AG09309 (cell line): ENCODE measurements at regions not wholly inside any gene's neighbourhood (a gene's known extent, or its start where the extent isn't known, plus 50 kb on each side); places are given as distances from the start of the nearest gene placed in this dataset.

Source experiments
- DNase-seq: peaks from one replicate; pipeline ENCODE4 v3.0.0-alpha.2; 2010; ENCODE audit warnings: low read depth
- H3K4me3 ChIP-seq: 2 replicates; pipeline ENCODE4 v1.5.1; 2011; ENCODE audit warnings: mild to moderate bottlenecking, low read depth, low read length, moderate library complexity; ENCODE audit not compliant: control insufficient read depth
- TF ChIP-seq, protein P1 (sequence below): IDR thresholded peaks from 2 replicates; pipeline ENCODE4 v1.5.1; 2011; ENCODE audit warnings: mild to moderate bottlenecking, low read depth, low read length, inconsistent platforms; ENCODE audit not compliant: insufficient read depth, control insufficient read depth; ENCODE audit errors: missing control alignments

DNA sequence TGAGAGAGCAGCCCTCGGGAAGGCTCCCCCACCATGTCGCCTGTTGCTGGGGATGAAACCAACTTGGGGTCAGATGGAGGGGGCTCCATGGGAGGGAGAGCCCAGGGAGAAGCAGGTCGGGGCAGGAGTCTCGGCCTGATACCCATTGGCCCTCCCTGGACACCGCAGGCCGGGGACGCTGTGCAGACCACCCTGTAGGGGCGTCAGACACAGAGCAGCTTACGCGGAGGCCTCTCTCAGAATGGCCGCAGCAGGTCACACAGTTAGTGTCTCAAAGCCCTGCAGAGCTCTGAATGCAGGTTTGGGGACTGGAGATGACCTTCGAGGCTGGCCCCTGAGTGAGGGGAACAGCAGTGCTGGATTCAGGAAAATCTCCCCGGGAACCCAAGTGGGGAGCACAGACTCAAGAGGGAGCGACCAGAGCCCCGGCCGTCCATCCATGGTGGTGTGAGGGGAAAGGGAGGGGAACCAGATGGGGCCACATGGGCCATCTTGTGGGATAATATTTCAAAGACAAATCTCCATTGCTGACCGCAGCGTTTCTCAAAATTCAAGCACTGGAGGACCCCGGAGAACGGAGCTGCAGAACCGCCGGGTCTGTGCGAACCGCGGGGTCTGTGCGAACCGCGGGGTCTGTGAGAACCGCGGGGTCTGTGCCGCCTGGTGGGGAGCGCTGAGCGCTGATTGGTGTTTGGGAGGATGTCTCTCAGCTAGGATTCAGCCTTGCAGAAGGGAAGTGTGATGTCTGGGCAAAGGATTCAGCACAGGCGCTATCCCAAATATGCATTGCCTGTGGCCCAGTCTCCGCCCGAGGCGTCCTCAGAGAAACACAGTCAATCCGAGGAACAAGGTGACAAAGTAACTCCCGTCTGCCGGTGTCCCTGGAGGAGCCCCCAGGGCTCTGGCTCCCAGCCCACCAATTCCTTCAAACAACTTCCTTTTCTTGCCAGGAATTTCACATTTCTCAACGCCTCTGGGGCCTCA lies 324.4 kb upstream of the RTL1 start:
- DNase-seq, result no peak
- no peak overlapping the region for H3K4me3 ChIP-seq
- TF ChIP-seq, protein P1, sequence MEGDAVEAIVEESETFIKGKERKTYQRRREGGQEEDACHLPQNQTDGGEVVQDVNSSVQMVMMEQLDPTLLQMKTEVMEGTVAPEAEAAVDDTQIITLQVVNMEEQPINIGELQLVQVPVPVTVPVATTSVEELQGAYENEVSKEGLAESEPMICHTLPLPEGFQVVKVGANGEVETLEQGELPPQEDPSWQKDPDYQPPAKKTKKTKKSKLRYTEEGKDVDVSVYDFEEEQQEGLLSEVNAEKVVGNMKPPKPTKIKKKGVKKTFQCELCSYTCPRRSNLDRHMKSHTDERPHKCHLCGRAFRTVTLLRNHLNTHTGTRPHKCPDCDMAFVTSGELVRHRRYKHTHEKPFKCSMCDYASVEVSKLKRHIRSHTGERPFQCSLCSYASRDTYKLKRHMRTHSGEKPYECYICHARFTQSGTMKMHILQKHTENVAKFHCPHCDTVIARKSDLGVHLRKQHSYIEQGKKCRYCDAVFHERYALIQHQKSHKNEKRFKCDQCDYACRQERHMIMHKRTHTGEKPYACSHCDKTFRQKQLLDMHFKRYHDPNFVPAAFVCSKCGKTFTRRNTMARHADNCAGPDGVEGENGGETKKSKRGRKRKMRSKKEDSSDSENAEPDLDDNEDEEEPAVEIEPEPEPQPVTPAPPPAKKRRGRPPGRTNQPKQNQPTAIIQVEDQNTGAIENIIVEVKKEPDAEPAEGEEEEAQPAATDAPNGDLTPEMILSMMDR, result no peak

GRCh38 chr14:101228949-101229541 lies 325.5 kb upstream of the RTL1 start:
- no peak for DNase-seq
- TF ChIP-seq, protein P1, result no peak
- no peak overlapping the region for H3K4me3 ChIP-seq

- no peak for DNase-seq
- H3K4me3 ChIP-seq, result no peak overlapping the region
- TF ChIP-seq, protein P1, result no peak
These were observed 326.1 kb upstream of the RTL1 start for GRCh38 chr14:101229666-101230065.

DNA sequence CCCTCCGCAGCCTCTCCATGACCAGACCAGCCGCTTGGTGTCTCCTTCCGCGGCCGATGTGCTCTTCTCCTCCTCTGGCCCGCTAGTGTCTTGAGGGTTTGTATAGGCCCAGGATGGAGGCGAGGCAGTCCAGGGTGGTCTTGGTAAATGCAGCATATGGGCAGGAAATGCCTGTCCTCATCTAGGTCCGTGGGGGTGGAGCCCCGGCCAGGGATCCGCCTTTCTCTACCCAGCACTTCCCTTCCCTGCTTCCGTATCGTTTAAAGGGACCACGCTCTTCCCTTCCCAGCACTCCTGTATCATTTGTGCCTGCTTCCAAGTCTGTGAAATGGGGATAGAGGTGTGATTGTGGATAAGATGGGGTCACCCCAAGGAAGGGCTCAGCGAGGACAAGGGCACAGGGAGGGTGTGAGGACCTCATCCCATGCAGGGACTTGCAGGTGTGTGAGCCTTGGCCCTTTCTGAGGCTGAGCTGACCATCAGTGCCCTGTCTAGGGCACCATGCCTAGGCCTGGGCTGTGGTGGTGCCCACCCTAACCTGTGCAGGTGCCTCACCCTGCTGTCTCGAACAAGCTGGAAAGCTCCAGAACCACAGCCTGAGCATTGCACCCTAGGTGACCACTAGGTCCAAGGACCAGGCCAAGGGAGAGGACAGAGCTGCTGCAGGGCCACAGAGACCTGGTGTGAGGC lies 326.8 kb upstream of the RTL1 start:
- TF ChIP-seq, protein P1, result no peak
- DNase-seq, result no peak
- H3K4me3 ChIP-seq, result no peak overlapping the region

DNA sequence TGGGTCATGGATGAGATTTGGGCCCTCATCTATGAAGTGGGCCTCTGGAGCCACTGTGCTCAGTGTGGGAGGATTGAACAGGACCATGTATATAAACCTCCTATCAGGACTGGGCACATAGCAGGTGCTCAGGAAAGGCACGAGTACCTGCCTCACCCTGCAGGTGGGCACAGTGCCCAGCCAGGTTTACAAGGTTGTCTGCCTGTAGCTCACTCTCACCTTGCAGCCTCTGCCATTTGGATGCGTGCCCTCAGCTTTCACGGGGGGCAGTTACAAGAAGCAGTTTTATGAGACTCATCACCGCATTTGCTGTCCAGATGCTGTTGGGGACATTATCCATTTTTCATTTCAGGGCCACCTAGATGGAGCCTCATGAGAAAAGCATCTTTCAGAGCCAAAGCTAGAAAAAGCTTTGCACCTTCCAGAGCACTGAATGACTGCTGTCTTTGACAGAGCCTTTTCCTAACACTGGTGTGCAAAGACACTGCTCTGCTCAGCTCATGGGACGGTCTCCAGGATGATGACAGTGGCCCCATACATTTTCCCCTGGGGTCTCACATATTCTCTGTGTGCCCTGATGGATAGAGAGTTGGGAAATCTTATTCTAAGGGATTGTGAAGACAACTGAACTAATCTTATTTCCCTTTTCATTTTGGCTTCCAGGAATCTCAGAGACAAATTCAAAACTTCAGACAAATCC lies 327.5 kb upstream of the RTL1 start:
- no peak for DNase-seq
- TF ChIP-seq, protein P1, result no peak
- no peak overlapping the region for H3K4me3 ChIP-seq

DNA sequence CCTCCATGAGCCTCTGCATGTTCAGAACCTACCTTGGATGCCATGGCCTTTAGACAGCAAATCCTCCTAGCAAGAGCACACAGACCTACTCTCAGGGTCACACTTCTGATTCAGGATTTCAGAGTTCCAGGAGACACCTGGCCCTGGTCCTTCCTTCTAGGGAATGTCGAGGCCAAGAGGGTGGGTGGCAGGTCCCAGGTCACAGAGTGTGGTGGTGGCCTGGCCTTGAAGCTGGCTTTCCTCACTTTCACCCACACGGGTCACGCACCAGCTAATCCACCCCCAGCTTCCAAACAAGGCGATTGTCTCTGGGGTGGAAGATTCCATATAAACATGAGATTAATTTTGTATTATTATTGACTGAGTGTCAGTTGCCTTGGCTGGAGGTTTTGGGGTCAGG lies 328.3 kb upstream of the RTL1 start:
- no peak for DNase-seq
- no peak overlapping the region for H3K4me3 ChIP-seq
- TF ChIP-seq, protein P1, result no peak
